ENCODE measurements at regions not wholly inside any gene's neighbourhood (a gene's known extent, or its start where the extent isn't known, plus 50 kb on each side); places are given as distances from the start of the nearest gene placed in this dataset.

- TF ChIP-seq FOXK2 (IDR thresholded peaks at IDR 0.05) (no peak), SUZ12 (IDR thresholded peaks at IDR 0.05) (no peak), CTBP1 (IDR thresholded peaks at IDR 0.05; ENCODE audit: borderline replicate concordance) (no peak), ARNT (IDR thresholded peaks at IDR 0.05) (no peak)
- DNase-seq (ENCODE audit: extremely low spot score), result no peak
- ChIA-PET POLR2A (no interaction called here), CTCF (no interaction called here)
Observed at GRCh38 chr2:133713049-133713580, 144.9 kb upstream of the NCKAP5 start.

- ChIA-PET CTCF (no interaction called here), POLR2A (no interaction called here)
- TF ChIP-seq FOXM1 (IDR thresholded peaks at IDR 0.05; ENCODE audit: borderline replicate concordance) (no peak), FOXK2 (IDR thresholded peaks at IDR 0.05) (no peak), SUZ12 (IDR thresholded peaks at IDR 0.05) (no peak), CTBP1 (IDR thresholded peaks at IDR 0.05; ENCODE audit: borderline replicate concordance) (no peak), L3MBTL2 (conservative IDR thresholded peaks at IDR 0.05) (no peak), HDGF (IDR thresholded peaks at IDR 0.05; ENCODE audit: borderline replicate concordance) (no peak), PKNOX1 (IDR thresholded peaks at IDR 0.05) (no peak), TARDBP (IDR thresholded peaks at IDR 0.05) (no peak), BHLHE40 (IDR thresholded peaks at IDR 0.05; ENCODE audit: borderline replicate concordance) (no peak), LEF1 (IDR thresholded peaks at IDR 0.05; ENCODE audit: borderline replicate concordance) (no peak), SP1 (IDR thresholded peaks at IDR 0.05) (no peak), FOXA1 (IDR thresholded peaks at IDR 0.05) (no peak), ARNT (IDR thresholded peaks at IDR 0.05) (no peak)
- no peak for DNase-seq (ENCODE audit: extremely low spot score)
Observed at GRCh38 chr2:133716166-133716565, 147.9 kb upstream of the NCKAP5 start.

GRCh38 chr2:133717497-133717896, 149.2 kb upstream of the NCKAP5 start:
- CTCF ChIA-PET, result no interaction called here
- no peak for DNase-seq (ENCODE audit: extremely low spot score)
- TF ChIP-seq NFRKB (IDR thresholded peaks at IDR 0.05) (no peak), SP1 (IDR thresholded peaks at IDR 0.05) (no peak), SUZ12 (IDR thresholded peaks at IDR 0.05) (no peak), ZNF384 (IDR thresholded peaks at IDR 0.05) (no peak), BHLHE40 (IDR thresholded peaks at IDR 0.05; ENCODE audit: borderline replicate concordance) (no peak), L3MBTL2 (conservative IDR thresholded peaks at IDR 0.05) (no peak), PKNOX1 (IDR thresholded peaks at IDR 0.05) (no peak), ARNT (IDR thresholded peaks at IDR 0.05) (no peak), ELF4 (IDR thresholded peaks at IDR 0.05) (no peak), CTBP1 (IDR thresholded peaks at IDR 0.05; ENCODE audit: borderline replicate concordance) (no peak)
- POLR2A ChIA-PET, result no interaction called here

DNA sequence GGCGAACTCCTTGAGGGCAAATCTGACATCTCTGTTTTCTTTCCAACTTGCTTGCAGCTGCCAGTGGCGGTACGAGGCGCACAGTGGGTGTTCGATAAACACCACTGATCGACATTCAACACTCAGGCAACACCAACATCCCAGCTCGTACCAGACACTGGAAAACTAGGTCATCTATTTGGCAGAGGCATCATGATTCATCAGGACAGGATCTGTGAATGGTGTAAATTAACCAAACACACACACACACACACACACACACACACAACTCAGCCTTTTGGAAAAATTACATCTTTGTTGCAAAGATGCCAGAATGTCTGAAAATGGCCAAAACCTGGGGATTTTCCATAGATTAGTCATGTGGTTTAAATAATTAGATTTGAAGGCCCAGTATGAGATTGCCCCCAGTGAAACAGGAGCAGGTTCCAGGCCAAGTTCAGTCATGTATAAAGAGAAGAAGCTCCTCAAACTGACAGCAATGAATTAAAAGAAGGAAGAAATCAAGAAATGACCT, 150.5 kb upstream of the NCKAP5 start:
- ChIA-PET CTCF (interaction anchor here (0.5 kb wide), 1 partner anchor 158 kb away, joined by 3 read pairs; no protein-coding TSS in a partner anchor), POLR2A (no interaction called here)
- DNase-seq (ENCODE audit: extremely low spot score), result no peak
- TF ChIP-seq PKNOX1 (IDR thresholded peaks at IDR 0.05) (no peak), ZNF384 (IDR thresholded peaks at IDR 0.05) (no peak), NFRKB (IDR thresholded peaks at IDR 0.05) (no peak), BHLHE40 (IDR thresholded peaks at IDR 0.05; ENCODE audit: borderline replicate concordance) (no peak), FOXK2 (IDR thresholded peaks at IDR 0.05) (no peak), HDGF (IDR thresholded peaks at IDR 0.05; ENCODE audit: borderline replicate concordance) (no peak), FOXA1 (IDR thresholded peaks at IDR 0.05) (no peak), SP1 (IDR thresholded peaks at IDR 0.05) (no peak), L3MBTL2 (conservative IDR thresholded peaks at IDR 0.05) (no peak), TARDBP (IDR thresholded peaks at IDR 0.05) (no peak), SUZ12 (IDR thresholded peaks at IDR 0.05) (no peak), CTBP1 (IDR thresholded peaks at IDR 0.05; ENCODE audit: borderline replicate concordance) (no peak), ARNT (IDR thresholded peaks at IDR 0.05) (no peak)

GRCh38 chr2:133720429-133720828, 152.2 kb upstream of the NCKAP5 start:
- ChIA-PET CTCF (no interaction called here), POLR2A (no interaction called here)
- no peak for TF ChIP-seq CTBP1 (IDR thresholded peaks at IDR 0.05; ENCODE audit: borderline replicate concordance)
- TF ChIP-seq ELF4 (IDR thresholded peaks at IDR 0.05), result no peak
- TF ChIP-seq ARNT (IDR thresholded peaks at IDR 0.05), result no peak
- no peak for TF ChIP-seq NFRKB (IDR thresholded peaks at IDR 0.05)
- TF ChIP-seq PKNOX1 (IDR thresholded peaks at IDR 0.05), result no peak
- no peak for TF ChIP-seq L3MBTL2 (conservative IDR thresholded peaks at IDR 0.05)
- TF ChIP-seq HDGF (IDR thresholded peaks at IDR 0.05; ENCODE audit: borderline replicate concordance), result no peak
- TF ChIP-seq FOXK2 (IDR thresholded peaks at IDR 0.05), result no peak
- TF ChIP-seq SP1 (IDR thresholded peaks at IDR 0.05), result no peak
- TF ChIP-seq SUZ12 (IDR thresholded peaks at IDR 0.05), result no peak
- no peak for TF ChIP-seq TARDBP (IDR thresholded peaks at IDR 0.05)
- TF ChIP-seq FOXM1 (IDR thresholded peaks at IDR 0.05; ENCODE audit: borderline replicate concordance), result no peak
- TF ChIP-seq ZNF384 (IDR thresholded peaks at IDR 0.05), result no peak
- no peak for TF ChIP-seq FOXA1 (IDR thresholded peaks at IDR 0.05)
- TF ChIP-seq LEF1 (IDR thresholded peaks at IDR 0.05; ENCODE audit: borderline replicate concordance), result no peak
- TF ChIP-seq BHLHE40 (IDR thresholded peaks at IDR 0.05; ENCODE audit: borderline replicate concordance), result no peak
- DNase-seq (ENCODE audit: extremely low spot score), result no peak

DNA sequence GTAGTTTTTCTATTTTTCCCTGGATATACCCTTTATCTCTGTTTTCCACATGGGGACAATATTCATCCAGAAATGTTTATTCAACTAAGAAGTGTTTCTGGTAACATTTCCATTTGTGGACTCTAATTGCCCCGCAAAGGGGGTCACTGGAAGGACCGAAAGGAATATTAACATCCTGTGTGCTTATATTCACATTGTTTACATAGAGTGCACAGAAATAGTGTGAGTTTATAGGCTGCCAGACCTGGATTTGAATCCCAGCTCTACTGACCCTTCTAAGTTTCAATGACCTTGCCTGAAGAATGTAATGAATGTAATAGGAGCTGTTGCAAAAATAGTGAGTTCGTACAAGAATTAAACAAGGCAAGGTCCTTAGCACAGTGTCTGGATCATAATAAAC, 152.9 kb upstream of the NCKAP5 start:
- no peak for DNase-seq (ENCODE audit: extremely low spot score)

More for the DNA sequence above, 152.9 kb upstream of the NCKAP5 start:
- POLR2A ChIA-PET, result no interaction called here
- CTCF ChIA-PET, result no interaction called here
- TF ChIP-seq PKNOX1 (IDR thresholded peaks at IDR 0.05) (no peak), SP1 (IDR thresholded peaks at IDR 0.05) (no peak), LEF1 (IDR thresholded peaks at IDR 0.05; ENCODE audit: borderline replicate concordance) (no peak), FOXA1 (IDR thresholded peaks at IDR 0.05) (no peak), ZNF384 (IDR thresholded peaks at IDR 0.05) (no peak)
